Testis (tissue), 2 donors: ENCODE measurements at regions not wholly inside any gene's neighbourhood (a gene's known extent, or its start where the extent isn't known, plus 50 kb on each side); places are given as distances from the start of the nearest gene placed in this dataset.

Source experiments
- POLR2A ChIP-seq: fragments of 450-650 bp; IDR thresholded peaks from one replicate; pipeline ENCODE4 v1.6.1; 2017; ENCODE audit warnings: antibody characterized with exemption, mild to moderate bottlenecking, moderate library complexity
- TF ChIP-seq, protein P1 (sequence below), 3 experiments: fragments of 450-650 bp in 2 of 3; fragments of 200-600 bp in 1 of 3; sonication (generic) in 1 of 3; IDR thresholded peaks; one replicate each; pipeline ENCODE4 v1.5.1; 2016 to 2019; ENCODE audit warnings: antibody characterized with exemption in 3 of 3, mild to moderate bottlenecking in 2 of 3, moderate library complexity in 1 of 3

DNA sequence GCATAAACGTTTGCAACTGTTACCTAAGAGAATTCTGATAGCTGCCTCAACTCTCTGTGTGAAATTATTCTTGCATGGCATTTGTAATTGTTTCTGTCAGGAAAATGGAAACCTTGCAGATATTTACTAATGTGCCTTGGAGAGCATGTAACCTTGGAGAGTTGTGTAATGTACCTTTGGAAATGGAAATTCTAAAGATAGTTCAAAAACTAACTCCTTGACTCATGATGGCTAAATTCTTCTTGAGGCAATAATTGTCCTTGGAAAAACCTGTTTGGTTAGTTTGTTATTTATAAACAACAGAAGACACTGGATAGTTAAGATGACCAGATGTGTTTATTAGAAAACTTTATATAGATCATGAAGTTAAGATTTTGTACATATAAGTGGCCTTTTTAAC is 1033.8 kb downstream of the PLA2G4A start:
- TF ChIP-seq, protein P1, sequence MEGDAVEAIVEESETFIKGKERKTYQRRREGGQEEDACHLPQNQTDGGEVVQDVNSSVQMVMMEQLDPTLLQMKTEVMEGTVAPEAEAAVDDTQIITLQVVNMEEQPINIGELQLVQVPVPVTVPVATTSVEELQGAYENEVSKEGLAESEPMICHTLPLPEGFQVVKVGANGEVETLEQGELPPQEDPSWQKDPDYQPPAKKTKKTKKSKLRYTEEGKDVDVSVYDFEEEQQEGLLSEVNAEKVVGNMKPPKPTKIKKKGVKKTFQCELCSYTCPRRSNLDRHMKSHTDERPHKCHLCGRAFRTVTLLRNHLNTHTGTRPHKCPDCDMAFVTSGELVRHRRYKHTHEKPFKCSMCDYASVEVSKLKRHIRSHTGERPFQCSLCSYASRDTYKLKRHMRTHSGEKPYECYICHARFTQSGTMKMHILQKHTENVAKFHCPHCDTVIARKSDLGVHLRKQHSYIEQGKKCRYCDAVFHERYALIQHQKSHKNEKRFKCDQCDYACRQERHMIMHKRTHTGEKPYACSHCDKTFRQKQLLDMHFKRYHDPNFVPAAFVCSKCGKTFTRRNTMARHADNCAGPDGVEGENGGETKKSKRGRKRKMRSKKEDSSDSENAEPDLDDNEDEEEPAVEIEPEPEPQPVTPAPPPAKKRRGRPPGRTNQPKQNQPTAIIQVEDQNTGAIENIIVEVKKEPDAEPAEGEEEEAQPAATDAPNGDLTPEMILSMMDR (IDR thresholded peaks at IDR 0.05), result no peak
- TF ChIP-seq POLR2A, result no peak
